Fibroblast of the conjunctiva (primary cell): ENCODE measurements at regions not wholly inside any gene's neighbourhood (a gene's known extent, or its start where the extent isn't known, plus 50 kb on each side); places are given as distances from the start of the nearest gene placed in this dataset.
"Not testable (repeated sequence)": the region's sequence is repeated elsewhere in the genome, so short reads cannot be mapped to it uniquely, and the experiment has no call there.

Experiments
- DNase-seq: peaks from one replicate; pipeline ENCODE4 v3.0.0-alpha.2; 2010; ENCODE audit warnings: low read depth

- no peak for DNase-seq
These were observed 260.1 kb downstream of the PRELID2 start for GRCh38 chr5:145574889-145575573.

- peak; percentile 18 for DNase-seq
These were observed 266.6 kb downstream of the PRELID2 start for GRCh38 chr5:145568581-145568980.

GRCh38 chr5:145562931-145563330 lies 272.2 kb downstream of the PRELID2 start:
- no peak for DNase-seq

GRCh38 chr5:145558288-145558687 lies 276.9 kb downstream of the PRELID2 start:
- no peak for DNase-seq

GRCh38 chr5:145557345-145557744 lies 277.8 kb downstream of the PRELID2 start:
- no peak for DNase-seq

- no peak for DNase-seq
These were observed 280.7 kb downstream of the PRELID2 start for GRCh38 chr5:145554399-145554798.

GRCh38 chr5:145553177-145553576 lies 282.0 kb downstream of the PRELID2 start:
- DNase-seq = no peak

- no peak for DNase-seq
These were observed 283.4 kb downstream of the PRELID2 start for GRCh38 chr5:145551714-145552113.

- no peak for DNase-seq
These were observed 287.0 kb downstream of the PRELID2 start for GRCh38 chr5:145548097-145548496.

GRCh38 chr5:145544401-145544800 lies 290.7 kb downstream of the PRELID2 start:
- no peak for DNase-seq

GRCh38 chr5:145543968-145544367 lies 291.2 kb downstream of the PRELID2 start:
- DNase-seq = no peak

- DNase-seq = no peak
These were observed 294.8 kb downstream of the PRELID2 start for GRCh38 chr5:145540375-145540774.

GRCh38 chr5:145539201-145539600 lies 295.9 kb downstream of the PRELID2 start:
- no peak for DNase-seq

- no peak for DNase-seq
These were observed 299.0 kb downstream of the PRELID2 start for GRCh38 chr5:145536133-145536532.

GRCh38 chr5:145531038-145531734 lies 304.0 kb downstream of the PRELID2 start:
- peak; percentile 23 for DNase-seq

- no peak for DNase-seq
These were observed 313.6 kb downstream of the PRELID2 start for GRCh38 chr5:145521523-145521922.

GRCh38 chr5:145521066-145521465 lies 314.1 kb downstream of the PRELID2 start:
- DNase-seq = no peak

- DNase-seq = no peak
These were observed 314.8 kb downstream of the PRELID2 start for GRCh38 chr5:145520335-145520734.

GRCh38 chr5:145517588-145517987 lies 317.6 kb downstream of the PRELID2 start:
- DNase-seq = not testable (repeated sequence)

- DNase-seq = no peak
These were observed 323.8 kb downstream of the PRELID2 start for GRCh38 chr5:145511351-145511750.

GRCh38 chr5:145510769-145511168 lies 324.4 kb downstream of the PRELID2 start:
- no peak for DNase-seq

GRCh38 chr5:145510324-145510723 lies 324.8 kb downstream of the PRELID2 start:
- peak; percentile 60 for DNase-seq

- DNase-seq = no peak
These were observed 325.6 kb downstream of the PRELID2 start for GRCh38 chr5:145509336-145510136.
